Kasumi-1 (cell line): ENCODE measurements at regions not wholly inside any gene's neighbourhood (a gene's known extent, or its start where the extent isn't known, plus 50 kb on each side); places are given as distances from the start of the nearest gene placed in this dataset.

ENCODE experiments used
- DNase-seq, 2 experiments: peaks; one replicate each; lab custom pipeline; 2025; lab: John Stamatoyannopoulos, UW

DNA sequence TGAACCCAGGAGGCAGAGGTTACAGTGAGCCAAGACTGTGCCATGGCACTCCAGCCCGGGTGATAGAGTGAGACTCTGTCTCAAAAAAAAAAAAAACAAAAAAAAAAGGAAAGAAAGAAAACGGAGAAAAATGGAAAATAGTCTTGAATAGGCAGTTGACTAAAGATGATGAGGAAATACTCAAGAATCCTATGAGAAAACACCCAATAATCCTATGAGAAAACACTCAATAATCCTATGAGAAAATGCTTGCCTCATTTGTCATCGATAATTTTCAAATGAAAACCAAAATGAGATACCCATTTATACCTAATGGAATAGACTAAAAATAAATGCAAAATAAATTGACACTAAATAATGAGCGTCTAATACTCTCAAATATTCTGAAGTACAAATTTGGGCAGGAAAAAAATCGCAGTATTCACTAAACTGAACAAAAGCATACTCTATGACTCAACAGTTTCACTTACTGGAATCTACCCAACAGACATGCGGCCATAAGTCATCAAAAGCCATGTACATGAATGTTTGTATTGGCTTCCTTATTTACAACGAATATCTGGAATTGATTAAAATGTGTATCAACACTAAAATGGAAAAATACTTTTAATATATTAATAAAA lies 733.9 kb upstream of the CHRM3 start:
- no peak for DNase-seq

DNA sequence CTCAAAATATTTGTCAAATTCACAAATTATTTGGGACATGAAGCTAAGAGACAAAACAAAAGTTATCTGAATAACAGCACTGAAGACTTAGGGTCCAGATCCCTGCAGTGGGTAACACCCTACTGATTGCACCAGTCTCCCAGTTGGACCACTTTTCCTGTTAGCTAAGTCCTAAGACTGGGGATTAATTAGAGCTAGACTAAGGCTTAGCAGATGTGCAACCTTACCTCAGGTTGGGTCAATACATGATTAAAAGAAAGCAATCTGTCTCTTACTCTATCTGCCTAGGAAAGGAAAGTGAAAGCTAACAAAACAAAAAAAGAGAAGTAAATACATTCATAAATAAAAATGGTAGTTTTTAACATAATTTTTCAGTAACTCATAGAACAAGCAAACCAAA lies 737.2 kb upstream of the CHRM3 start:
- no peak for DNase-seq

DNA sequence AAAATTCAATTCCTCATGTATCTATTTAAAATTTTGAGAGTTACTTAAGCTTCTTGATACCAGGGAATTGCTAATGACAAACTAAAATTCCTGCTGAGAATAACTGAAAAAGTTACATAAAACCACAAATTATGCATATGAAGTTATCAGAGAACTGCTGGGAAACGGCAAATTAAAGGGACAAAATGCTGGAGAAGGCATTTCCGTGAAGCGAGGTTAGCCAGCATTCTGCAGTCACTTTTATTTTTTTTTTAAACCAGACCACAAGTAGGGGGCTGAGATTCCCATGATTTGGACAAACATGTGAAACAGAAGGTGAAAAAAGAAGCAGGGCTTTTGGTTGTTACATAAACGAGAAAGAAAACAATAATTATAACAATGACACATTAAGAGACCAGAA lies 737.6 kb upstream of the CHRM3 start:
- no peak for DNase-seq

DNA sequence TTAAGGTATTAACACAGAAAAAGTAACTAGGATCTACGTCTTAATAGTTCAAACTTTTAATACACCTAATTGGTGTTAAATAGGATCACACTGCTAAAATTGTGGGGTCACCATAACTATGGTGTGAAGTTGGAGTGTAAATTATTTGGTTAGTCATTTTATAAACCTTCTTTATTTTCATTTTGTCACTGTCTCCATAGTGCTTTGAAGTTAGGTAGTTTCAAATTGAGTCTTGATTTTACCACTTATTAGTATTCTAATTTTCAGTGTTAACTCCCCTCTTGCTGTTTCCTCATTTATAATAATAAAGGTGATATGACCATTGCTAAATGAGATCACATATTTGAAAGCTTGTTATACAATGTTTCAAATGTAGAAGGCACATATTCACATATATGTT lies 738.1 kb upstream of the CHRM3 start:
- no peak for DNase-seq

DNA sequence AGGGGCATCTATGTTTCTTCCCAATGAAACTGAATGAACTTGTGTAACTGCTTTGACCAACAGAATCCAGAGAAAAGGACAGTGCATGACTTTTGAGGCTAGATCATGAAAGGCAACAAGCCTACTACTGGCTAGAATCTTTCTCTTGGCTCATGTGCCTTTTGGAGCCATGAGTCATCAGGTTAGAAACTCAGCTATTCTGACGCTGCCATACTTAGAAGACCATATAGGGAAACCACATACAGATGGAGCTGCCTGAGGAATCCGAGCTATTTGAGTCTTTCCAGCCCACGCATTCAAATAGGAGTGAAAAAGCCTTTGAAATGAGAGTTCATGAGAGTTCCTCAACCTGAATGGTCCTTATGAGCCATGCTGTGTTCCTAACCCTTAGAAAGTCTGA lies 738.5 kb upstream of the CHRM3 start:
- DNase-seq, result peak; percentile 48 to 50

DNA sequence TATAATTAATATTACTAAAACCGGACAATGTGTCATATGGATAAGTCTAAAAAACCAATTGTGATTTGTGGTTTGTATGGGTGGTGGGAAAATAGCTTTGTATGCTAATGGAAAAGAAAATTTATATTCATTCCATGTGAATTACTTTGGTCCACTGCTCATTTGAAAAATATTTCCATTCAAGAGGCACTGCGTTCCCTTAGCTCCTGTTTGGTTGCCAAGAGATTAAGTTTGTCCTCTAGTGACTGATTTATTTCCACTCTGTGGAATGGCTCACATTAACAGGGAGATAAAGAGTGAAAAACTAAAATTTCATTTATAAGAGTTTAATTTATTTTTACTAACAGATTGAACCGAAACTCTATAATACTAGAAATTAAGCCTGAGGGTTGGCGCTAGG lies 744.1 kb upstream of the CHRM3 start:
- DNase-seq, result peak; percentile 15 to 40

DNA sequence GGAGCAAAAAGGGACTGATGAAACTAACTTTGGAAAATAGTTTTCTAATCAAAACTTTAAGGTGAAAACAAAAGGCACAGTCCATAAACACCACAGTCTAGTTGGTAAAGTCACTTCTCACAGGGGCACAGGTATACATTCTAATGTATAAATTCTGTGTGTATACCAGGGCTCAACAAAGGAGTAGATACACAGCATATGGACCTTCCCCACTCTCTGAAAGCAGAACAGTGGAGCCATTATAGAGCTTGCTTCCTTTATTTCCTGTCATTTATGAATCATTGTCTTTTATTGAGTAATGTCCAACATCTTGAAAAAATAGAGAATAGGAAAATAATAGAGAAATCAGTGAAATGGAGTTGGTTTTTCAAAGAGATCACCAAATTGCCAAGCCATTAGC lies 746.5 kb upstream of the CHRM3 start:
- DNase-seq, result no peak

DNA sequence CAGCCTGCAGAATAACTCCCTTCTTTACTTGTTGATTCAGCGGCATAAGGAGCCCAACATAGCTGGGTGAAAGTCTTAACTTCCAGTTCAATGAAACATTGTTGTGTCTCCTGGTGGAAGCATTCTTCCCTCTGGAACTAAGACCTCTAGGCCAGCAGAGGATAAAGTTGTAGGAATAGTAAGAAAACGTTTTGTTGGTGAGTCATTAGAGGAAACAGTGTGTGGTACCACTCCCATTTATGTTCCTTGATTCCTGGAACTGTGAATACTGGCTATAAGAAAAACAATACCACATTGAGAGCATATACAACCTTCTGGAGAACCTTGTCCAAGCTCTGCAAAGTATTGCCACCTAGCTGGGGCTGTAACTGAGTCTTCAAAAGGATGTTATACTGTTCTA lies 737.4 kb upstream of the ZP4 start:
- DNase-seq, result no peak

DNA sequence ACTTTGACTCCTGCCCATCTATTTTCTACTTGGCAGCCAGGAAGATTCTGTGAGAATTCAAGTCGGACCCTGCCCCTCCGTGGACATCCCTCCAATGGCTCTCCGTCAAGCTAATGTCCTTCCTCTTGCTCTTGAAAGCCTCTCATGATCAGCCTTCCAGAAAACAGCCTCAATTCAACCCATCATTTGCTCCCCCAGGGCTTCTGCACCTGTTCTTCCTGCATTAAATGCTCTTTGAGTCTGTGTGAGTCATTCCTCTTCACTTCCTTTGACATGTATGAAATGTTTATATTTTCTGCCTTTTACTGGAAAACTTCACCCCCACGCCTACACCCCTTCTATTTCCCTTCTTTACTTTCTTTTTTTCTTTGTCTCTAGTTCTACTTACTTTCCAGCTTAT lies 734.1 kb upstream of the ZP4 start:
- DNase-seq, result no peak

DNA sequence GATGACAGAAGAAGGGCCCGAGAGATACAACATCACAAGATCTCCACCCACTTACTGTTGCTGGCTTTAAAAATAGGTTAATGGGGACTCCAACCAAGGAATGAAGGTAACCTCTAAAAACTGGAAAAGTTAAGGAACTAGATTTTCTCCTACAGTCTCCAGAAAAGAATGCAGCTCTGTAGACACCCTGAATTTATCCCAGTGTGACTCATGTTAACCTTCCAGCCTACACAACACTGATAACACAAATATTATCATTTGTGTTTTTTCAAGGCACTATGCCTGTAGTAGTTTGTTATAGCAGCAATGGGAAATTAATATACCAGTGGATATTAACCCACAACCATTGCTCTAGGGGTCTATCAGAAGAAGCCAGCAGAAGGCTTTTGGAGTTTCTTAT lies 730.7 kb upstream of the ZP4 start:
- DNase-seq, result no peak

DNA sequence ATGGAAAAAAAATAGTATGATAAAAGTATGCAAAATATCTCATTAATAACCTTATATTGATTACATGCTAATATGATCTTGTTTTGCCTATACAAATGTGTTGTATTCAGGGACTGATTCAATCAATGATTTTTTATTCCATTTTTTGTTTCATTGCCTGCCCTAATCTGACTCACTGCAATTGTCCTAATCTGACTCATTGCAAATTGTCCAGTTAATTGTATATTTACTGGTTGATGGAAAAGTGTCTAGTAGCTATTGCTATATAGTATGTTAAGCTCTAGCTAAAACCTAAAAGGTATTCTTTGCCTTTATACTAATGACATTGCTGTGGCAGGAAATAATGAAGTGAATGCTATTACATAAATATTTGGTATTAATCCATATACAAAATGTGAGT lies 728.9 kb upstream of the ZP4 start:
- DNase-seq, result no peak

DNA sequence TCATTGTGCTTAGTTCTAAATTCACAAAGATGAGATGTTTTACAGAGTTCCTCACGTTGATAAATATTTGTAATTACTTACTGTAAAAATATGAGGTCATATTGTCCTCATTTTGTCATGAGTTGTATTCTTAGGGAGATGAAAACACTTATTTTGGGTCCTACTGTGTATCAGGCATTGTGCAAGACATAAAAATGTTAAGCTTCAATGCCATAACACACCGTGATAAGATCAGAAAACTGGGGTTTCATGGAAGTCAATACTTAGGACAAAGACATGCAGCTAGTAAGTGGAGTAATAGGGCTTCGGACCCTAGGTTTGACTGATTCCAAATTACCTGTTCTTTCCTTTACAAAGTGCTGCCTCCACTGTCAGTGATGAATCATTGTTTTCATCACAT lies 720.7 kb upstream of the ZP4 start:
- no peak for DNase-seq

DNA sequence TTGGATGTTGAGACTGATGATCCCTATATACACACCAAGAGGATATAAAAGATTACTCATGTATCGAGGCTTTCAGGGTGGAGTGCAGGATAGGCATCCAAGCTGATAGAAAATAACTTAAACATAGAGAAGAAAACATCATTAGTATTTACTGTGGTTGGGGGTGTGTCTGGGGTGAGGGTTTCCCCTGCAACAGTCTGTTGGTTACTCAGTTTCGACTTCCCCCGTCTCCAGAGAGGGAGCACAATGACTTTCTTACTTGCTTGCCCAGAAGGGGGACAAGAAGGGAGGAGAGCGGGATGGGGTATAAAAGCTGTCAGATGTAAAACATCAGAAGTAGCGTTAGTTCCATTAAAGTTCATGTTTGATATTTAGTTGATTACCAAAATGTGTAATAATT lies 717.4 kb upstream of the ZP4 start:
- DNase-seq, result no peak

DNA sequence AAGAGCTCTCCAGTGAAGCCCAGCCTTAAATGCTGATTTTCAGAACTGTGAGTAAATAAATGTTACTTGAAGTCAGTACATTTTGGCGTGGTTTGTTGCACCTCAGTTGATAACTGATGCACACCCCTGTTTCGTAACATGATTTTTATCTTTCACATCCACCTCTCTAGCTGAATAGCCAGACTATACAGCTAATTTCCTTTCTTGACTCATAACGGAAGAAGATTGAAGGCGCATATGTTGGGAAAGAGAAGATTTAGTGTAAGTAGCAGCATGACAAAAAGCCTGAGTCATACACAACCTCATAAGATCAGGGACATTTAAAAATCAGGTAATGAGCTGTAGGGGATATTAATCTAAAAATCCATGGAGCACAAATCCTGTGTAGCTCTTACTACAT lies 716.2 kb upstream of the ZP4 start:
- peak; percentile 25 to 41 for DNase-seq

DNA sequence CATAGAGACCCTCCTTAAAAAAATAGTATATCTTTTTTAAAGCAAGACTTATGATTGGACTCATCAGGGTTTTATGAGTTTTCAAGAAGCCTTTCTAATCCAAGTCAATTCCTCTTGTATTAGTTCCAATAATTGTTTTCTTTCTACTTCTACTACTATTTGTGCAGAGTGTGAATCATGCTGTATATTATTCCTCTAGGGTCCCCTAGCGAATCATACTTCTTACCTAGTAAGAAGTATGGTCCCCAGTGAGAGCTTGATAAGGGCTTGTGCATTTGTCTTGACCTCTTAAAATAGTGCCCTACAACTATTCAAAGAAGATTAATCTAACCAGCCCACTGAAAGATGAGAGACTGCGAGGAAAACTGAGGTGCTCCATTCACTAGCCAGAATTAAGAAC lies 715.7 kb upstream of the ZP4 start:
- peak in 1 of 2 experiments; percentile 24 for DNase-seq

DNA sequence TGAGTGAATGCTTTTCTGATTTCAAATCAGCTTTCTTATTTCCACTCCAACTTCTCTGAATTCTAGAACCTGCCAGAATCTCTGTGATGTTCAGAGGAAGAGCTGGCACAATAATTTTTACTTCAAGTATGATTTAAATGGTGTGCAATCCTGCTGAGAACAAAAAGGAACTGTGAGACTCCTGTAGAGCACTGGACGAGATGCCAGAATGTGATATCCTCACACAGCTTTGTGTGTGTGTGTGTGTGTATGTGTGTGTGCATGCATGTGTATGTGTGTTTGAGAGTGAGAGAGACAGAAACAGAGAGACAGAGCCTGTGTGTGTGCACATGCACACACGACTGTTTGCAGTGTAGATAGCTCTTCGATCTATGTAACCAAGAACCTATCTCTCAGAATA lies 713.6 kb upstream of the ZP4 start:
- DNase-seq, result no peak

DNA sequence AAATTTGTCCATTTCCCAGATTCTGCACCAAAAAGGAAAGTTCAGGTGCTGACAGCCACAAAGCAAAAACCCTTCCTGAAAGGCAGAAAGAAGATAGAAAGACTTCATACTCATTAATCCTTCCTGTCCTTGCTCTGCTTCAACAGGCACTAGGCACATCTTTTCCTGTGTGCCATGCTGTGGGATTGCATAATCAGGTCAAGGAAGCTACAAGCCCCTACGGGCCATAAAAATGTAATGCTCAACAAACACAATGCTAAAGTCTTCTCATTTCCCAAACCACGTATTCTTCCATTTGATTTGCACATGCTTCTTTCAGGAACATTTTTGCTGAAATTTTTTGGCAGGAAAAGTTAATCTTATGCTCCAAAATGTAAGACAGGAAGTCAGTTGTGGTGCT lies 710.9 kb upstream of the ZP4 start:
- peak in 1 of 2 experiments; percentile 18 for DNase-seq

DNA sequence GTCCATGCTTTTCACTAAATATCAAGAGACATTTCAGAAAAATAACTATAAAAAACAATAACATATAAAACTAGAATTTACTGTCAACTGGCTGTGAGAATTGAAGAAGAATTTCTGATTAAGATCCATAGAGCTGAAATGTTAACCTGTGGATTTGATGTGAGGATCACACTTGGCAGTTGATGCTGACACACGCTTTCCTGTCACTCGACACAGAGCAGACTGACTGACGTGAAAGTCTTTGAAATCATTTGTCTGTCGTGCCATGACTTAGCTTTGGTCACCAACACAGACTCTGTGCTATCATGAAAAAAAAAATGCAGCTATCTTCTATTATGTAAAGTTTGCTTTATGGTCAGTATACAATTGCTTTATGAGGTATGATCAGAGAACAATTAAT lies 706.0 kb upstream of the ZP4 start:
- no peak for DNase-seq

DNA sequence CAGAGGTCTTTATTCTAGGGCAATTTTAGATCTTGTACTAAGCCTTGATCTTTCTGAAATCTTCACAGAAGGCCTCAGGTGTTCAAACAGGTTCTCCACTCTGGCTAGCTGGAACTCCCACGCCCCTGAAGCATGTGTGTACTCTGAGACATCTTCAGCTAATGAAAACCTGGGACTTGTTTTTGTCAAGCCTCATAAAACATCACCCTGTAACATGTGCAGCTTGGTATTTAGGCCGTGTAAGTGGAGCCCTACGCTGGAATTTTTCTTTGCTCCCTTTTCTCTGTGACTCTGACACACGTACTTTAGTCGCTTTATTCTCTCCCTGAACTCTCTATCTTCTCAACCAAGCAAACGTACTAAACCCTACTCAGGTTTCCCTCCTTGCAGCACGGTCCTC lies 701.9 kb upstream of the ZP4 start:
- DNase-seq, result no peak

DNA sequence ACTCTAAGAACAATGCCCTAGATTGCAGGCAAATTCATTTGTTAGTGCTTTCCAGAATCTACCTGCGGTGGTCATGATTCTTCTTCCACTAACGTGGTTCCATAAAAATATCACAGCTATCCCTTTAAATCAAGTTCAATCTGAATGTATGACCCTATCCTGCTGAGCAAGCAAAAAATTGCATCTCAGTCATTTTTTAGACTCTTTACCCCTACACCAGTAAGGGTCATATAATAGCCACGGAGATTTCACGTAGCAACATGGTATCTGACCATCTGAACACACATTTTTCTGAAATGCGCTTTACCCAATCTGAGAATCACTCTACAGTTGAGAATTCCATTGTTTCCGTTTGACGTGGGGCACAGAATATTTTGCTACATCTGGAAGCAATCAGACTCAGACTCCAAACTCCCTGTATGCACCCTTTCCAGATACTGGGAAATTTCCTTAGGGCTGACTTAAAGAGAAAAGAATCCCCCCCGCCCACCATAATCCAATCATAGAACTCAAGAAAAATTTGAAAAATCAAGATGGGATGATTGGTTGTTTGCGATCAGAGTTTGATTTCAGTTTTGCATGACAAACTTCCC lies 699.2 kb upstream of the ZP4 start:
- DNase-seq, result no peak

DNA sequence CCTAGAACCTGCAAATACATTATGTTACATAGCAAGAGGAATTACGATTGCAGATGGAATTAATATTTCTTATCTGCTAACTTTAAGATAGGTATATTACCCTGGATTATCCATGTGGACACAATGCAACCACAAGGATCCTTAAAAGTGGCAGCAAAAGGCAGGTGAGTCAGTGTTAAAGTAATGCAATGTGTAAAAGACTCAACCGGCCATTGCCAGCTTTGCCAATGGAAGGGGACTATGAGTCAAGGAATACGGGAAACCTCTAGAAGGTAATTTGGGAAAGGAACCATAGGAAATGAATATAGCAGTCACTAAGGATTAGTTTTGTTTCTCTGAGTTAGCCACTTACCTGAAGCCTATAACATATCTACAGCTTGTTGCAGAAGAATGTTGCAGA lies 692.1 kb upstream of the ZP4 start:
- DNase-seq, result no peak

DNA sequence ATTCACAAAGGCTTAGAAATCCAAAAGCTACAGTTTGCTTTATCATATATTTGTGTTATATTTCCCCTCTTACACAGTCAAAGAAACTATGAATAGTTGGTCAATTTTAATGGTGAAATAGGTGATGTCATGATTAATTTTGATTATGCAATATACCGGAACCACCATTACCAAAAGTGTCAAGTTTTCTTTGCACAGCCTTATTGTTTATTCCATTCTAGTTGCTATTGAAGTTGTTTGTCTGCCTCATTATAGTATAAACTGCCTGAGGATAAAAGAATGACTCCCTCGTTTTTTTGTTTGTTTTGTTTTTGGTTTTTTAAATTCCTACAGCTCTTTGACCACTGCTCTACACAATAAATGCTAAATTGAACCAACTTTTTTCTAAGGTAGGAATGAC lies 690.6 kb upstream of the ZP4 start:
- DNase-seq, result no peak

DNA sequence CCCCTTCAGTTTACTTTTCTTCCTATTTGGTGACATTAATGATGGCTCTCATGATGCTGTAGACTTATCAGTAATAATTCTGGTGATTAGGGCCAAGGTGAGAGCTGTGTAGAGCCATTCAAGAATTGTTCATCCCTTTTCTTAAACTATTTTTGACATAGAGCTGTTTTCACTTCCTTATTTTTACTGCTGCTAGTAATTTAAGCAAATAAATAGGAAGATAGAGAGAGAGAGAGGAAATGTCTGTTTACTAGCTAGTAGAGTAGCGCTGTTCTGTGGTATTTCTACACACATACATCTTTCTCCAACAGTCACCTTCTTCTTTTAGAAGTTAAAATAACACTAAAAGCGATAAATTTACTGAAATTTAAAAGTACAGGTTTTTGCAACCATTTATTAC lies 678.0 kb upstream of the ZP4 start:
- peak; percentile 25 to 47 for DNase-seq

DNA sequence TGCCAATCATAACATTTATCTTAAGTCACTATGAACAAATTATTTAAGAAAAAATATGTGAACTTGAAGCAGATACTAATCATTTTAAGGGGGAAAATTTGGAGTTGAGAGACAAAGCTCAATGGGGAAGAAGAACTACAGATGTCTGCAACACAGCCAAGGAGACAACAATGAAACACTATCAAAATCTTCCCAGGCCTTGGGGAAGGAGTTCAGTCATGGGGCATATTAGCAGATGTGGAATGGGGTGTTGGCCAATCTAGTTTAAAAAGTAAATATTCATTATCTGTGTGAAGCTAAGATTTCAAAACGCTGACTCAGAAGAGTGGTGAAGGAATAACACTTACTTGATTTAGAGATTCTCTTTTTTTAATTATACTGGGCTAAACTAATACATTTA lies 671.6 kb upstream of the ZP4 start:
- DNase-seq, result no peak

DNA sequence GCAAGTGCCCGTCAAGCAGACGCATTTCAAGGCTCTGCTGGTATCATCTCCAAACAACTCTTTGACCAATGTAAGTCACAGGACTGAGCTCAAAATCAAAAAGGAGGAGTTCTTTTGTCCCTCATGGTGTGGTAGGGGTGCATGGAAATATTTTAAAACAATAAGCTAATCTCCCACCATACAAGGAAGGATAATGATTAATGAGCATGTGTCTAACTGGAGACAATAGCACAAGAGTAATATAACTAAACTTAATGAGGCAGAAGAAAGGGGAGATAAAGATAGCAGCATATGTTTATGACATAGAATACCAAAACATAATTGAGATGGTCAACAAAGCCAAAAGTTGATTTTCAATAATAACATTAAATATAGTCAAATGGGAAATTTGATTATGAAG lies 668.0 kb upstream of the ZP4 start:
- no peak for DNase-seq
